GM18951 (cell line): ENCODE measurements at regions not wholly inside any gene's neighbourhood (a gene's known extent, or its start where the extent isn't known, plus 50 kb on each side); places are given as distances from the start of the nearest gene placed in this dataset.

Experiments used
- POLR2A ChIP-seq: IDR thresholded peaks from 4 replicates; pipeline ENCODE4 v1.6.1; 2011; ENCODE audit warnings: mild to moderate bottlenecking; ENCODE audit not compliant: insufficient read length, insufficient read depth; ENCODE audit errors: extremely low read depth
- in situ Hi-C: fragments of 300-500 bp; cut with MboI; formaldehyde crosslinking; loops from one replicate; pipeline ENCODE4 v1.12.0; 2022; ENCODE audit warnings: low sequenced_read_pairs, mixed read lengths, inconsistent platforms; ENCODE audit not compliant: unreplicated experiment

DNA sequence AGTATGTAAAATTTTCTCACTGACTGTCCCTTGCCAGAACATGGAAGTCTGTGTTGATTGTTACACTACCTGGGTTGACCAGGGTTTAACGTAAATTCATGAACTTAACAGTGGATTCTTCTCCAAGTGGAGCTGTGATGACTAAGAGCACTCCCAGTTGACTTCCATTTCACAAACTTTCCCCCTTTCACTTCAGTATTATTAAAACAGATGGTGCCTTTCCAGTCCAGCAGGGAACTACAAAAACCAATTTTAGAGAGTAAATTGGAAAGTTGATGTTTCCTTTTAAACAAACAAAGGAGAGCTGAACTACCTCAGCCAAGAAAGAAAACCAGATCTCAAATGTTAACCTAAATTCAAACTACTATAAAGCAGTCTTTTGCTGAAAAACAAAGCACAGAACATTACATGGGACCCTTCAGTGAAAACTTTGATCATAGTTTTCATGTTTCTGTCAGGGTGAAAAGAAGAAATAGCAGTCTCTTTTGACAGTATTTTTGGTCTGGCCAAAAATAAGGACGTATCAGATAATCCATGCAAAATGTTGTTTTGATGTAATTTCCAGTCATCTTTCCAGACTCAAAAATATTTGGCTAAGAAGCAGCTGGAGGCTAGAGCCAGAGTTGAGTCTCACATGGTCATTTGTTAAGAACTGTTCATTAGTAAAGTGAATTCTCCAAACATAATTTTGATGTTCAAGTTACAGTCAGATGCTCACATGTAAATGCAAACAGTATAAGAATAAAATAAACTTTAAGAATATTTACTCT is 479.9 kb upstream of the AKR1E2 start:
- no peak for TF ChIP-seq POLR2A
- in situ Hi-C loops, result no loop called here

DNA sequence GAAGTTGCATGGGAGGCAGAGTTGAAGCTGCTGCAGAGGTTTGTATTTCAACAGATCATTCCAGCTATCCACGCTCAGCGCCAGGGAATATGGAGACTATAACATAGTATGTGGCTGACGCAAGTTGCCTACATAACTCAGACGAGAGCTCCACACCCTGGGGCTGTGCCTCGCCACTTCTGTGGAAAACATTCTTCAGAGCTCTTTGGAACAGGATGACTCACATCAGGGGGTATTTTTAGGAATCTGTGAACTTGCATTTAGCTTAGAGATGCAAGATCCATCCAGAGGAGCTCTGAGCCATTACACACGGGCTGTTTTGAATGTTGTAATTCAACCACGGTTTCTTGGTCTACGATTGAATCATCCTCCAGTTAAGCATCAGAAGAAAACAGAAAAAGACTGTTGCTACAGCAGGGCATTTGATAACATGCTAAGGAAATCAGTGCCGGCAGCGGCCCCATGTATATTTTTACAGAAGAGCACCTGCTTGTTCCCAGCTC is 481.5 kb upstream of the AKR1E2 start:
- in situ Hi-C loops, result no loop called here
- no peak for TF ChIP-seq POLR2A

DNA sequence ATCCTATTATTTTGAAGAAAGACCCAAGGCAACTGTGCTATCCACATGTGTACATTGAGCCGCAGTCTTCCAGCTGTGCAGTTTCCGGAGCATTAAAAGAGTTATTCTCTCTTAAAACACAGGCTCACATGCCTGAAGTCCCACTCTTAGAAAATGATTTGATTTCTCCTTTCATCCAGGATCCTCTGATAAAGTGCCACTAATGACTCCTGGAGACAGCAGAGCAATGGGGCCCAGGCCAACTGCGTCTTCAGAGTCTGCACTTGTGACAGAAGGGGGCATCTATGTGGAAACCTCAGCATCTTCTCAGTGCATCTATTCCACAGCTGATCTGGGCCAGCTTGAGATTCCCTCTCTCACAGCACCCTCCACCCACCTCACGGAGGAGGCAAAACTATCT is 482.1 kb upstream of the AKR1E2 start:
- in situ Hi-C loops, result no loop called here
- TF ChIP-seq POLR2A, result no peak

DNA sequence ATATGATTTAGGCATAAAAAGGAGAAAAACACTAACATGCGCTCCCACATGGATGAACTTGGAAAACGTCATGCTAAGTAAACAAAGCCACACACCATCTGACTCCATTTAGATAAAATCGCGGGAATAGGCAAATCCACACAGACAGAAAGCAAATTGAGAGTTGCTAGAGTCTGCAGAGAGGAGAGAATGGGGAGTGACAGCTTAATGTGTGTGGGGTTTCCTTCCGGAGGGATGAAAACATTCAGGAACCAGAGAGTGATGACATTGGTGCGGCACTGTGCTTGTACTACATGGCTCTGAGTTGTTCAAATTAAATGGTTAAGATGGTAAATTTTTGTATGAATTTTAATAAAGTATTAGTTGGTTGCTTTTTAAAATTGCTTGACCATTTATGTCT is 482.9 kb upstream of the AKR1E2 start:
- in situ Hi-C loops, result no loop called here
- TF ChIP-seq POLR2A, result no peak

DNA sequence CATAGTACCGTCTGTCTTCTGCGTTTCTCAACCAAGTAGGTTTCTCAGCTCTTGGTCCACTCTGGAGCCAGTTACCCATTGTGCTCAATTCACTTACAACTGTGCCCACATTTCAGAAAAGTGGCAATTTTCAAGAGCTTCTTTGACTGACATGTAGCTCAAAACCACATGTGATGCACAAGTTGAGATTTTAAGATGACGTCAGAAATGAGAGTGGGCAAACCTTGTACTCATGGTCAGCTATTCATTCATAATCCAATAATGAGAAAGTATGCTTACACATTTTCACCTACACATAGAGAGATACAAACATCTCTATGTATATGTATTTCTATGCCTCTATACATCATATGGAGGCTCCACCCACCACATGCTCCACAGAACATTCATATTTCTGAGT is 487.2 kb upstream of the AKR1E2 start:
- in situ Hi-C loops, result no loop called here

DNA sequence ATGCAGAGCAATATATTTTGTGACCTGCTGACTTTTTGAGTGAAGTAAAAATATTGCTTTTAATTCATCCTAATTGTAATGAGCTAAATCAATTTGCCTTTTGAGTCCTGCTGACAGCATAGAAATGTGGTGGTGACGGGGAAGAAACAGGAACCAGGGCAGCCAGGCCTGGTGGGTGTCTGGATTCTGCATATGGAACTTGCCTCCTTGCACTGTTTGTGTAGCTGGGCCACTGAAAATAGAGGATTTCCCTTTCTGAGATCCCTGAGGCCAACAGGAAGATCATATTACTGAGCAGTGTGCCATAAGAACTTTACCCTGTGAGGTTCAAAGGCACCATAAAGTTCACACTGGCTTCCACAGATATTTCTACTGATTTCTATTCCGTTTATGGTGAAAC is 488.4 kb upstream of the AKR1E2 start:
- no peak for TF ChIP-seq POLR2A
- in situ Hi-C loops, result no loop called here

More for the DNA sequence above, 487.2 kb upstream of the AKR1E2 start:
- TF ChIP-seq POLR2A, result no peak

DNA sequence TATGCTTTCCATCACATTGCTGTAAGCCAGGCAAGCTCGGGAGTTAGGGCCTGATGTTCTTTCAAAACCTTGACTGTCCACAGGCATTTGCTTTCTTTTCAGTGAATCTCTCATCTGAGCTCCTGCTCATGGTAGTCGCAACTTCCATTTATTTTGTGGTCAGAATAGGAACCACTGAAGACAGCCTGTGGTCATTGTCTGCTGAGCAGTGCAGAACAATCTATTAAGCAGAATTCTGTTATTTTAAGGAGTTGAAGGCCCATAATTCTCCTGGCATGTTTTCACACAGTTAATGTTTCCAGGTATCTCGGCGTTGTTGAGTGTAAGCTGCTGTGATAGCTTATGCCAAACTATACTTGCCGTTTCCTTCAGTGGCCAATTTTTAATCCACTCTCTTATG is 491.1 kb upstream of the AKR1E2 start:
- in situ Hi-C loops, result no loop called here
- TF ChIP-seq POLR2A, result no peak

DNA sequence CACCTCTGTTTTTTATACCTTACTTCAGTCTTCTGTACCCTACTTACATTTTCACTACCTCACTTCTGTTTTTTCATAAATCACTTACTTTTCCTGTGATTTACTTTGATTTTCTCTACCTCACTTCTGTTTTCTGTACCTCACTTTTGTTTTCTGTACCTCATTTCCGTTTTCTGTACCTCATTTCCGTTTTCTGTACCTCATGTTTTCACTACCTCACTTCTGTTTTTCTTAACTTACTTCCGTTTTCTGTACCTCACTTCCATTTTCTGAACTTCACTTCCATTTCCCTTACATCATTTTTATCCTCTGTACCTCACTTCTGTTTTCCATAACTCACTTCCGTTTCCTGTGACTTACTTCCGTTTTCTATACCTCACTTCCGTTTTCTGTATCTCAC is 492.0 kb upstream of the AKR1E2 start:
- in situ Hi-C loops, result no loop called here
- TF ChIP-seq POLR2A, result no peak

DNA sequence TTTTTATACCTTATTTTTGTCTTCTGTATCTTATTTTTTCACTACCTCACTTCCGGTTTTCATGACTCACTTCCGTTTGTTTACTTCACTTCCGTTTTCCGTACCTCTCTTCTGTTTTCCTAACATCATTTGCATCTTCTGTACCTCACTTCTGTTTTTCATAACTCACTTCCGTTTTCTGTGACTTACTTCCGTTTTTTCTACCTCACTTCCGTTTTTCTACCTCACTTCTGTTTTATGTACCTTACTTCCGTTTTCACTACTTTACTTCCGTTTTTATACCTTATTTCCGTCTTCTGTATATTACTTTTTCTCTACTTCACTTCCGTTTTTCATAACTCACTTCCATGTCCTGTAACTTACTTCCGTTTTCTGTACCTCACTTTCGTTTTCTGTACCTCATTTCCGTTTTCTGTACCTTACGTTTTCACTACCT is 492.5 kb upstream of the AKR1E2 start:
- no peak for TF ChIP-seq POLR2A
- in situ Hi-C loops, result no loop called here

DNA sequence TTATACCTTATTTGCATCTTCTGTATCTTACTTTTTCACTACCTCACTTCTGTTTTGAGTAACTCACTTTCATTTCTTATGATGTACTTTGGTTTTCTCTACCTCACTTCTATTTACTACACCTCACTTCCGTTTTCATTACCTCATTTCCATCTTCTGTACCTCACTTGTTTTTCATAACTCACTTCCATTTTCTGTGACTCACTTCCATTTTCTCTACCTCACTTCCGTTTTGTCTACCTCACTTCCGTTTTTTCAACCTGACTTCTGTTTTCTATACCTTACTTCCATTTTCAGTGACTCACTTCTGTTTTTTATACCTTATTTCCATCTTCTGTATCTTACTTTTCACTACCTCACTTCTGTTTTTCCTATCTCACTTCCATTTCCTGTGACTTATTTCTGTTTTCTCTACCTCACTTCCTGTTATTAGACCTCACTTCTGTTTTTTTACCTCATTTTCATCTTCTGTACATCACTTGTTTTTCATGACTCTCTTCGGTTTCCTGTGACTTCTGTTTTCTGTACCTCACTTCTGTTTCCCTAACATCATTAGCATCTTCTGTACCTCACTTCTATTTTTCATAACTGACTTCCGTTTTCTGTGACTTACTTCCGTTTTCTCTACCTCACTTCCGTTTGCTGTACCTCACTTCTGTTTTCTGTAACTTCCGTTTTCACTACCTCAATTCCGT is 493.1 kb upstream of the AKR1E2 start:
- in situ Hi-C loops, result no loop called here
- TF ChIP-seq POLR2A, result no peak

DNA sequence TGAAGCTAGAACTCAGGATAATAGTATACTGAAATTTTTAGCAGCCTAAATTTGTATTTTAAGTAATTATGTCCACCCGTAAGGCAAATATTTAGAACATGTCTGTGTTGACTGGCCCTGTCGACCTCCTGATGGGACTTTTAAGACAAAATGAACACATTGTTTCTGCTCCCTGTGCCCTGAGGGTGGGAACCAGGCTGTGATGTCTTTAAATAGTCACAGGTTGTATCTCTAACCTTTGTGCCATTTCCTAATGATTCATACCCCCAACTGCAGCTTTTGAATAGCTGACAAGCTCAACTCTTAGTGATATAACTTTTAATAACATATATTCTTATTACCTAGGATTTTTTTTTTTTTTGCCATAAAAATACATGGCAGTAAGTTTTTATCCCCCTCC is 494.9 kb upstream of the AKR1E2 start:
- in situ Hi-C loops, result no loop called here
- no peak for TF ChIP-seq POLR2A

DNA sequence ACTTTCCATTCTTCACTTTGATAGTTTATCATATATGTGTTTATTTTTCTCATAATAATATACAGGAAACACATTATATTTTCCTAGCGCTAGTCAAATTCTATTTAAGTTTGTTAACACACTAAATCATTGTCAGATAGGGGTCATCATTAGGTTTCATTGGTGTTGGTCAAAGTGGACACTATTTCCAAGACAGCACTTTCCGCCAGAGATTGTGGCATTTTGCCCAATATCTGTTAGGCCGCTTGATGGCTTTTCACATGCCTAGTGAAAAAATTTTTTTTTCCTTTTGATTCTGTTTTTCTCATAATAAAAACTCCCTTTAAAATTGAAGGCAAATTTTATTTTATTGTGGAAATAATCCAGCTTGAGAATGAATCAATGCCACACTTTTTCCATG is 495.4 kb upstream of the AKR1E2 start:
- in situ Hi-C loops, result no loop called here
- no peak for TF ChIP-seq POLR2A

DNA sequence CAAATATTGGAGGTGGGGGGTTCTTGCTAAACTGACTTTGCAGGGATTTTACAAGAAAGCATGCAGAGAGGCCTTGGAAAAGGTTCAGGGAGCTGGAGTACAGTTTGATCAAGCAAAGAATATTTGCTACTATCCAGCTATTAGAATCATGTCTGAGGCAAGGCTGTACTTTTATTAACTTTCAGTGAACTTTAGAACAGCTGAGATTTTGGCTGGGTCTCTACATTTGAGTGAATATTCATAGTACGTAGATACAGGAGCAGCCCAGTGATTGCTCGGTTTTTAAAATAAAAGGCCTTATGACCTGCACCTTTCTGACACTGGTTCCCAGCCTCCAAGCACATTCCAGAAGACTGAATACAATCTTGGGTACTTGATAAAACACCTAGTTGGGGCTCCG is 496.8 kb upstream of the AKR1E2 start:
- TF ChIP-seq POLR2A, result no peak
- in situ Hi-C loops, result no loop called here

DNA sequence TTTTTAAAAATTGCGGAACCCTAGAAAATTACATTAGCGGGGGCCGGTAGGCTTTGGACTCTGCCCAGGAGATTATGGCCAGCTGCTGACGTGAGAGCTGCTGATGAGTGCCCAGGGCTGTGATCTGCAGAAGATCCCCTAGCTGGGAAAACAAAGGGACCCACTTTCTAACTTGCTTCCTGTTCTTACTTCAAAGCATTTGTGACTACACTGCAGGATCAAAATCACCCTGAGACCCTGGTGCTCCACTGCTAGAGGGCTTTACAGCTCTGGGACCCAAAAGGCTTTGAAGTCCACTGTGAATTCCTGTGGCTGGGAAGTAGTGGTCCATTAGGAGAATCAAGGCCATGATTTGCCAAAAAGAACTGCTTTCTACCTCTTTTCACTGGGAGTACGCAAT is 499.4 kb upstream of the AKR1E2 start:
- in situ Hi-C loops, result no loop called here
- no peak for TF ChIP-seq POLR2A
